DOHH2 (cell line): ENCODE measurements at regions not wholly inside any gene's neighbourhood (a gene's known extent, or its start where the extent isn't known, plus 50 kb on each side); places are given as distances from the start of the nearest gene placed in this dataset.

Experiments used
- H3F3A ChIP-seq: fragments of 200-600 bp; sonication (generic), shearing (Covaris generic); 2 replicates; pipeline ENCODE4 v1.6.0; 2016; ENCODE audit warnings: antibody characterized with exemption, mild to moderate bottlenecking; ENCODE audit not compliant: control insufficient read depth, insufficient read depth
- H3K27ac ChIP-seq: fragments of 200-600 bp; sonication (generic); 2 replicates; pipeline ENCODE4 v1.5.1; 2014; ENCODE audit warnings: low read depth, mild to moderate bottlenecking, low read length, moderate library complexity
- H3K27me3 ChIP-seq: fragments of 200-600 bp; sonication (generic); 2 replicates; pipeline ENCODE4 v1.6.1; 2014; ENCODE audit warnings: mild to moderate bottlenecking, low read length, mixed read lengths; ENCODE audit not compliant: control insufficient read depth
- H3K36me3 ChIP-seq: fragments of 200-600 bp; sonication (generic); 2 replicates; pipeline ENCODE4 v1.6.1; 2014; ENCODE audit warnings: mild to moderate bottlenecking, low read length, moderate library complexity, mixed read lengths; ENCODE audit not compliant: control insufficient read depth
- H3K4me1 ChIP-seq: fragments of 200-600 bp; sonication (generic); 2 replicates; pipeline ENCODE4 v1.6.1; 2014; ENCODE audit warnings: mild to moderate bottlenecking, low read length, mixed read lengths; ENCODE audit not compliant: control insufficient read depth
- H3K4me2 ChIP-seq: fragments of 200-600 bp; sonication (generic); 2 replicates; pipeline ENCODE4 v1.6.0; 2014; ENCODE audit warnings: mild to moderate bottlenecking, low read length, moderate library complexity
- H3K4me3 ChIP-seq: fragments of 200-600 bp; sonication (generic); 2 replicates; pipeline ENCODE4 v1.5.1; 2014; ENCODE audit warnings: mild to moderate bottlenecking, low read length, mixed read lengths
- H3K79me2 ChIP-seq: fragments of 200-600 bp; sonication (generic); 2 replicates; pipeline ENCODE4 v1.6.1; 2014; ENCODE audit warnings: mild to moderate bottlenecking, low read length, mixed read lengths; ENCODE audit not compliant: control insufficient read depth
- H3K9me2 ChIP-seq: fragments of 200-600 bp; sonication (generic); replicated peaks from 2 replicates; pipeline ENCODE4 v1.6.1; 2014; ENCODE audit warnings: mild to moderate bottlenecking, low read length, mixed read lengths; ENCODE audit not compliant: control insufficient read depth
- H3K9me3 ChIP-seq: fragments of 200-600 bp; sonication (generic); 2 replicates; pipeline ENCODE4 v1.6.1; 2014; ENCODE audit warnings: antibody characterized with exemption, low read length, mixed read lengths; ENCODE audit not compliant: control insufficient read depth, insufficient read depth
- H4K20me1 ChIP-seq: fragments of 200-600 bp; sonication (generic); 2 replicates; pipeline ENCODE4 v1.6.0; 2014; ENCODE audit warnings: low read depth, mild to moderate bottlenecking, antibody characterized with exemption, low read length, moderate library complexity; ENCODE audit not compliant: control insufficient read depth, insufficient read depth
- CTCF ChIP-seq: fragments of 200-600 bp; sonication (generic); IDR thresholded peaks from one replicate; pipeline ENCODE4 v1.5.1; 2014; ENCODE audit warnings: antibody characterized with exemption, mild to moderate bottlenecking, low read depth, low read length; ENCODE audit not compliant: poor library complexity, severe bottlenecking
- EZH2phosphoT487 ChIP-seq: fragments of 200-600 bp; sonication (generic); IDR thresholded peaks from 2 replicates; pipeline ENCODE4 v1.6.1; 2017; ENCODE audit warnings: borderline replicate concordance, mild to moderate bottlenecking, antibody characterized with exemption, low read length, moderate library complexity, mixed read lengths

GRCh38 chr15:93771196-93772030 is 459.9 kb upstream of the MCTP2 start:
- Histone ChIP-seq H3K4me3 (no peak overlapping the region), H3K27ac (no peak overlapping the region), H3K9me2 (no peaks in the 10 kb centered on the region), H3K4me2 (no peak overlapping the region), H4K20me1 (no peaks in the 10 kb centered on the region), H3K79me2 (no peaks in the 10 kb centered on the region), H3F3A (no peaks in the 10 kb centered on the region), H3K4me1 (no peaks in the 10 kb centered on the region), H3K27me3 (no peaks in the 10 kb centered on the region), H3K36me3 (no peaks in the 10 kb centered on the region), H3K9me3 (no peaks in the 10 kb centered on the region)
- TF ChIP-seq CTCF (no peak), EZH2phosphoT487 (no peak)

- H3K27me3 ChIP-seq, result no peaks in the 10 kb centered on the region
- H3K9me3 ChIP-seq, result no peaks in the 10 kb centered on the region
- no peaks in the 10 kb centered on the region for H3K9me2 ChIP-seq
- no peak overlapping the region for H3K27ac ChIP-seq
- no peaks in the 10 kb centered on the region for H3K79me2 ChIP-seq
- no peak for TF ChIP-seq CTCF
- no peak for TF ChIP-seq EZH2phosphoT487
- no peaks in the 10 kb centered on the region for H3K36me3 ChIP-seq
- H3F3A ChIP-seq, result no peaks in the 10 kb centered on the region
- H3K4me2 ChIP-seq, result no peak overlapping the region
- H3K4me1 ChIP-seq, result no peaks in the 10 kb centered on the region
- H4K20me1 ChIP-seq, result no peaks in the 10 kb centered on the region
- no peak overlapping the region for H3K4me3 ChIP-seq
Measured at GRCh38 chr15:93770788-93771187, 460.6 kb upstream of the MCTP2 start.

- no peaks in the 10 kb centered on the region for H3F3A ChIP-seq
- H3K4me3 ChIP-seq, result no peak overlapping the region
- no peaks in the 10 kb centered on the region for H3K9me3 ChIP-seq
- H4K20me1 ChIP-seq, result no peaks in the 10 kb centered on the region; the same call in 1 of the 2 replicates
- H3K79me2 ChIP-seq, result no peaks in the 10 kb centered on the region
- H3K27me3 ChIP-seq, result no peaks in the 10 kb centered on the region
- H3K4me1 ChIP-seq, result no peaks in the 10 kb centered on the region
- no peak for TF ChIP-seq EZH2phosphoT487
- TF ChIP-seq CTCF, result no peak
- no peaks in the 10 kb centered on the region for H3K9me2 ChIP-seq
- no peaks in the 10 kb centered on the region for H3K36me3 ChIP-seq
- no peak overlapping the region for H3K27ac ChIP-seq
- H3K4me2 ChIP-seq, result no peak overlapping the region
Measured at GRCh38 chr15:93762036-93762435, 469.3 kb upstream of the MCTP2 start.
